Testis (tissue), 2 donors: ENCODE measurements at regions not wholly inside any gene's neighbourhood (a gene's known extent, or its start where the extent isn't known, plus 50 kb on each side); places are given as distances from the start of the nearest gene placed in this dataset.

ENCODE experiments used
- CTCF ChIP-seq, 3 experiments: fragments of 450-650 bp in 2 of 3; fragments of 200-600 bp in 1 of 3; sonication (generic) in 1 of 3; IDR thresholded peaks; one replicate each; pipeline ENCODE4 v1.5.1; 2016 to 2019; ENCODE audit warnings: antibody characterized with exemption in 3 of 3, mild to moderate bottlenecking in 2 of 3, moderate library complexity in 1 of 3
- POLR2A ChIP-seq: fragments of 450-650 bp; IDR thresholded peaks from one replicate; pipeline ENCODE4 v1.6.1; 2017; ENCODE audit warnings: antibody characterized with exemption, mild to moderate bottlenecking, moderate library complexity

- no peak for TF ChIP-seq POLR2A
- no peak for TF ChIP-seq CTCF (IDR thresholded peaks at IDR 0.05)
These were observed 1048.7 kb downstream of the UQCRFS1 start for GRCh38 chr19:28164214-28164613.
